ENCODE measurements at regions not wholly inside any gene's neighbourhood (a gene's known extent, or its start where the extent isn't known, plus 50 kb on each side); places are given as distances from the start of the nearest gene placed in this dataset.
A peak's percentile ranks its signal among the peaks of the same experiment; 100 is the strongest.

DNA sequence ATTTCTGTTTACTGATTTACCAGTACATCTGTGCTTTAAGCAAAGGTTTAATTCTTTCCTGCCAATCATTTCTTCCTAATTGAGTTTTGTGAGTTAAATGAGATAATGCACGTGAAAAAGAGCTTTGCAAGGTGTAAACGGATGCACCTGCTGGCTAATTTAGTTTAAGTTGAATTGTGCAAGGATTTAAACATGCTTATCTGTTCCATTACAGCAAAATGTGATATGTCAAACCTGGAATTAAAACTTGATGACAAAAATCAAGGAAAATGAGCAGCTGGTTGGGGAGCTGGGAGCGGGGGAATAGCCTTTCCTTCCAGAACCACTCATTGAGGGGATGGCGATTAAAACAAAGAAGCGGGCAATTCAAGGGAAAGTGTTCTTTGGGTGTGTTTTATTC, 155.0 kb upstream of the CTTNBP2 start:
- DNase-seq, result no peak

DNA sequence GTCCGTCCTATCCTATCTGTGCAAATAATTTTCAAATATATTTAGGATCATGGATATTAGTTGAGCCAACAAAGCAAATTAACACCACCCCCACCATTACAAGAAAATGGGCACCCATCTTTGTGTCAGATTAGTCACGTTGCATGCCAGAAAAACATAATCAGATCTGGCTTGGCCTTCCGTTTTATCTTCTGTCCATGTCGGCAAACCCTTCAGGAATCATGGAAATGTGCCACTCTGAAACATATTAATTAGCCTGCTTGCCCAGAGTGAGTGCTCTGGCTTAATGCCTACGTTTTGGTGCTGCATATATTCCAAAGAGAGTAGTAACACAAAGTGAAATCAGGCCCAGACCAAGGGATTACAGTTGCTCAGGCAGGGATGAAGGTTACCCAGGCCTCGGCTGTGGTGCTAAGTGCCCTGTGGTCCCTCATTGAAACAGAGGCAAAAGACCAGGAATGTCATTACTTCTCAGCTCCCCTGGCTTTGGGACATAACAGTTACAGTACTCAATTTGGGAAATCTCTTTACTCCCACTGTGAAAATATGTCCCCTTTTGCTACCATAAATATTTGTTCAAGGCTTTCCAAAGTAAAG, 154.0 kb upstream of the LSM8 start:
- DNase-seq, result no peak

GRCh38 chr7:118033273-118033672, 150.7 kb upstream of the LSM8 start:
- no peak for DNase-seq

GRCh38 chr7:118039963-118040489, 143.9 kb upstream of the LSM8 start:
- no peak for DNase-seq

DNA sequence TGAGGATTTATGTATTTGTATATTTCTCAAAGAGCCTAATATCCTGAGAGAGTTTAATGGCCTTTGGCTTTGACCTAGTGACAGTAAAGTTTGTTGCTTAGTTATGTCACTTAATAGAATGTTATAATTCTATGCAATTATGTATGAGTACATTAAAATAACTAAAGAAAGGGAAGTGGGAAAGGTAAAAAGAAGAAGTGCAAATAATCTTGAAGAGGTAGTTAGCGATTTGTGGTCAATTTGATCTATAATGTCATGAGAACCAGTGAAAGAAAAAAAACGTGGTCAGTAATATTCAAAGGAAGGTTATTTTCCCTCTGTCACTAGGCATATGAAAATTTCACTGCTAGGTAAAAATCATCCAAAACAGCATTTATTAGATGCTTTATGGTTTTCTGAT, 143.4 kb upstream of the LSM8 start:
- no peak for DNase-seq

GRCh38 chr7:118041251-118041878, 142.6 kb upstream of the LSM8 start:
- no peak for DNase-seq

DNA sequence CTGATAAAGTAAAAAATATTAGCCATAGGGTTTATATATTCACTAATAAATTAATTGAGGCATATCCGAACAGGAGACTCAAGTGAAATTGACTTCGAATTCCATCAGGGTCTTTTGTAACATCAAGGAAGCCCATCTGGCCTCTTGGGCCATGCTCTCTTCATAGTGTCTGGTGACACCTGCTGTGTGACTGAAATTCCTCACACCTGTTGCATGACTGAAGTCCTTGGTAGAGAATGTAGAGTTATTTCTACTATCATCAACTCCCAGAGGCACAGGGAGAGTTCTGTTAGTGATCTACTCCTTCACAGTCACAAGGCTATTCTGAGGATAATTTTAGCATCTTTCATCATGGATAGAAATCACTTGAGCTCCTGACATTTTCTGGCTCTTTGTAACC, 138.3 kb upstream of the LSM8 start:
- DNase-seq, result no peak

- no peak for DNase-seq
Observed at GRCh38 chr7:118046086-118046485, 137.9 kb upstream of the LSM8 start.

GRCh38 chr7:118046801-118047200, 137.2 kb upstream of the LSM8 start:
- DNase-seq, result no peak

GRCh38 chr7:118052336-118052735, 131.6 kb upstream of the LSM8 start:
- DNase-seq, result no peak

- no peak for DNase-seq
Observed at GRCh38 chr7:118053353-118053752, 130.6 kb upstream of the LSM8 start.

DNA sequence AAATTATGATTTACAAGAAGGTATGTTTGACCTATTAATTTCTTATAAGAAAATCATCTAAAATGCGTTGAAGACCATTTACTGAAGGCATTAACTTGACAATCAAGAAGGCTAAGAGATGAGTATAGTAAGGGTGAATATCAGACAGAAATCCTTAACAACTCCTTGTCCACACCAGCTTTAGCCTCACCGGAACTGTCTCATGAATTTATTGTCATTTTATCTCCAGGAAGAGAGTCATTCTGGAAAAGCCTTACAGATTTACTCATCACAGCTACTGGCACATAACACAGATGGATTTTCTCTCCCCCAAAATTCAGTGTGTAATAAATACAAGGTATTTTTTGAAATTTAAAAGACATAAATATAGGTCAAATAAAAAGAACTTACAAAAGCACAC, 129.4 kb upstream of the LSM8 start:
- DNase-seq, result no peak

DNA sequence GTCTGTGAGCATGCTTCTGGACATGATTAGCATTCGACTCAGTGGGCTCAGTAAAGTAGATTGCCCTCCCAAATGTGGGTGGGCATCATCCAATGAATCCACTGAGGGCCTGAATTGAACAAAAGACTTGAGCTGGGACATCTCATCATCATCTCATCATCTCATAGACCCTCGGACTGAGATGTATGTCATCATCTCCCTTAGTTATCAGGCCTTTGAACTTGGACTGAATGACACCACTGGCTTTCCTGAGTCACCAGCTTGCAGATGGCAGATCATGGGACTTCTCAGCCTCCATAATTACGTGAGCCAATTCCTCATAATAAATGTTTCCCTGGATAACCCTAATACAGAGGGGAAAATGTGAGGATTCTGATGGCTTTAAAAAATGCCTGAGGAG, 128.3 kb upstream of the LSM8 start:
- no peak for DNase-seq

- no peak for DNase-seq
Observed at GRCh38 chr7:118057404-118057803, 126.6 kb upstream of the LSM8 start.

DNA sequence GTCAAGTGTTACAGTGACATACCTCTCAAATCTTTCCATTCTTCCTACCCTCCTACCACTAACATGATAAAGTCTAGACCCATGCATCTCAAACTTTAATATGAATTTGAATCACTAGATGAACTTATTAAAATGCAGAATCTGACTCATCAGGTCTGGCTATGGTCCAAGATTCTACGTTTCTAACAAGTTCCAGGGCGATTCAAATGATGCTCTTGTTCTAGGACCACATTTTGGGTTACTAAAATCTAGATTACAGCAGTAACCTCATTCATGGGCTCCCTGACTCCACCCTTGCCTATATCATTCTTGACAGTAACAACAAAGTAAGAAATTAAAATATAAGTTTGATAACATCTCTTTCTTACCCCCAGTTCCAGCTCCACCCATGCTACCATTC, 124.8 kb upstream of the LSM8 start:
- no peak for DNase-seq

DNA sequence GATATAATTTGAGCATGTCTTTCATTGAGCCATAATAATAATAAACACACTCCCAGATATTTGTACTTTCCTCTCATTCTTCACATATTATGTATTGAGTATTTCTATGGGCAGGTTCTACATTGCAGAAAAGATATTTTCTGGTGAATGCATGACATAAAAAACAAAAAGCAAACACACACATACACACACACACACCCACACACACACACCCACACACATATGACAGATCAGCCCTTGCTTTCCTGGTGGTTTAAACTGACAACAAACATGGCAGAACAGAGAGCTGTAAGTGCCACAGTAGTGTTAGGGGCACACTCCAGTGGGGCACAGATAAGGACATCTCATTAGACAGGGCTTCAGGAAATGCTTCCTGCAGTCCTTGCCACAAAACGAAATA, 123.3 kb upstream of the LSM8 start:
- no peak for DNase-seq

DNA sequence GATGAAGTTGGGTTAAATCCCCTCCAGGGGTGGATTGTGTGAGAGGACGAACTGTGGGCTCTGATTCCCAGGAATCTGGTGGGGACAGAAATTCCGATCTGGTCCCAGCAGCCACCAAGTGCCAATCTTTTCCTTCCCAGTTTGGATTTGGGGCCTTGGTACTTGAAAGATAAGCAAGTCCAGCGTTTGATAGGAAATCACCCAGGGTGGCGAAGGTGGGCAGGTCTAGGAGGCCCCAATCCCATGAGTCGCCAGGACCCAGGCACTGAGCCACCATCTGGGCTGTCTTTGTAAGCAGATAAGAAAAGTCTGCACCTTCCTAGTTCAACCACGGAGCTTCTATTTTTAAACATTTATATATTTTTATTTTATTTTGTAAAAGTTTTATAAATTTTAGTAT, 122.6 kb upstream of the LSM8 start:
- DNase-seq, result no peak

DNA sequence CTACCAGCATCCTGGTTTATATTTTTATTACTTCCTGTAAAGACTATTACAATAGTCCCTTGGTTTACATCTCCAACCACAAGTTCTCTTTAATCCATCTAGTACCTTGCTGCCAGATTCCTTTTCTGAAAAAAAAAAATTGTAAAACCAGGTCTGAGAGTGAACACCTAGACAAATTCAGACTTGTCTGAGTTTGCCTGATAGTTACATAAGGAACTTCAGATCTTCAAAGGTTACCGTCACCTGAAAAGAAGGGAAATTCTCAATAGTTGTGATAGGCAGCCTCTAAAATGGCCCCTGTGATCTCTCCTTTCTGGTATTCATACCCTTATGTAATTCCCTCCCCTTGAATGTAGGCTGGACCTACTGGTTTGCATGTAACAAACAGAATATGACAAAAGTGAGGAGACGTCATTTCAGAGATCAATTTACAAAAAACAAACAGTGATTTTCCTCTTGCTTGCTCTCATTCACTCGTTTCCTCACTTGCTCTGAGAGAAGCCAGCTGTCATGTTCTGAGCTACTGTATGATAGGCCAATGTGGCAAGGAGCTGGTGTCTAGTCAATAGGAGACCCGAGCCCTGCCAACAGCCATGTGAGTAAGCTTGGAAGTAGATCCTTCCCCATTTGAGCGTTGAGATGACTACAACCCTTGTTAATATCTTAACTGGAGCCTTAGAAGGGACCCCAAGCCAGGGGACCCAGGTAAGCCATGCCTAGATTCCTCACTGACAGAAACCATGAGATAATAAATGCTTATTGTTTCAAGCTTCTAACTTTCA, 110.9 kb upstream of the LSM8 start:
- no peak for DNase-seq

GRCh38 chr7:118075936-118076335, 108.0 kb upstream of the LSM8 start:
- DNase-seq, result no peak

GRCh38 chr7:118076564-118076963, 107.4 kb upstream of the LSM8 start:
- DNase-seq, result no peak

DNA sequence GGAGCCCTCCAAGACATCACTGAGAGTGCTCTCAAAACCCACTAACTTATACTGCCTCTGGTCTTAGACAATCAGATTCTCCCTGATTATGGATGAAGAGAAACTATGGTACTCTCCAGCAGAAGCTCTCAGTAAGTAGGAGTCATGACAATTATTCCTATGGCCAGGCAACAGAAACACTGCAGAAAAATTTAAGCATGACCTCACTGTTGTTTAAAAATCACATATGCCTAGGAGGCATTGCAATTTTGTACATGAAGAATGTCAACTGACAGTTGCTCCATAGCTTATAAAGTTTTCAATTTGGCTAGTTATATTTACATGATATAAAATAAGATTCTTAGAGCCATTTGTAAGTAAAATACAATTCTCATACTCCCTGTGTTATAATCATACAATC, 105.9 kb upstream of the LSM8 start:
- no peak for DNase-seq

GRCh38 chr7:118079369-118079768, 104.6 kb upstream of the LSM8 start:
- DNase-seq, result no peak

- peak; percentile 60 for DNase-seq
Observed at GRCh38 chr7:118080947-118081346, 103.0 kb upstream of the LSM8 start.

- no peak for DNase-seq
Observed at GRCh38 chr7:118082506-118082905, 101.5 kb upstream of the LSM8 start.
